A549 (cell line): ENCODE measurements at regions not wholly inside any gene's neighbourhood (a gene's known extent, or its start where the extent isn't known, plus 50 kb on each side); places are given as distances from the start of the nearest gene placed in this dataset.
A peak's percentile ranks its signal among the peaks of the same experiment; 100 is the strongest.

Source experiments
- CHD2 ChIP-seq: fragments of 150-350 bp; IDR thresholded peaks from 2 replicates; pipeline ENCODE4 v1.6.1; 2014; ENCODE audit warnings: low read length; ENCODE audit not compliant: partially characterized antibody
- EP300 ChIP-seq, 2 experiments: fragments of >200 bp; sonication (Bioruptor Twin); formaldehyde crosslinking; IDR thresholded peaks; 2 replicates in 1 of 2; 3 replicates in 1 of 2; pipeline ENCODE4 v1.6.1; 2016 to 2017
- ESRRA ChIP-seq: fragments of 150-350 bp; IDR thresholded peaks from 2 replicates; pipeline ENCODE4 v1.6.1; 2014; ENCODE audit warnings: mild to moderate bottlenecking, low read length, borderline replicate concordance
- KDM1A ChIP-seq: fragments of 200-600 bp; sonication (generic); IDR thresholded peaks from 2 replicates; pipeline ENCODE4 v1.6.1; 2016; ENCODE audit warnings: low read depth, mild to moderate bottlenecking
- POLR2A ChIP-seq: IDR thresholded peaks from 2 replicates; pipeline ENCODE4 v1.6.1; 2012; ENCODE audit warnings: mild to moderate bottlenecking, low read length
- RAD21 ChIP-seq, 2 experiments: fragments of >200 bp in 1 of 2; sonication (Bioruptor Twin) in 1 of 2; formaldehyde crosslinking in 1 of 2; IDR thresholded peaks in 1 of 2; conservative IDR thresholded peaks in 1 of 2; 2 replicates in 1 of 2; 3 replicates in 1 of 2; pipeline ENCODE4 v1.6.1; 2012 to 2018; ENCODE audit warnings: inconsistent platforms in 1 of 2
- SMC3 ChIP-seq: fragments of >200 bp; sonication (Bioruptor Twin); formaldehyde crosslinking; IDR thresholded peaks from 3 replicates; pipeline ENCODE4 v1.6.1; 2018; ENCODE audit warnings: inconsistent platforms
- TF ChIP-seq, protein P1 (sequence below): fragments of 450-650 bp; IDR thresholded peaks from 2 replicates; pipeline ENCODE4 v1.6.1; 2014; ENCODE audit warnings: antibody characterized with exemption
- TF ChIP-seq, protein P2 (sequence below): fragments of >200 bp; sonication (Bioruptor Twin); formaldehyde crosslinking; IDR thresholded peaks from 3 replicates; pipeline ENCODE4 v1.5.1; 2016
- TF ChIP-seq, protein P3 (sequence below): fragments of 200-600 bp; sonication (generic); IDR thresholded peaks from 2 replicates; pipeline ENCODE4 v1.6.1; 2016; ENCODE audit warnings: antibody characterized with exemption, mild to moderate bottlenecking, moderate library complexity
- TF ChIP-seq, protein P4 (sequence below): fragments of >200 bp; sonication (Bioruptor Twin); formaldehyde crosslinking; IDR thresholded peaks from 3 replicates; pipeline ENCODE4 v1.6.1; 2016
- TF ChIP-seq, protein P5 (sequence below): IDR thresholded peaks from 2 replicates; pipeline ENCODE4 v1.6.1; 2012

DNA sequence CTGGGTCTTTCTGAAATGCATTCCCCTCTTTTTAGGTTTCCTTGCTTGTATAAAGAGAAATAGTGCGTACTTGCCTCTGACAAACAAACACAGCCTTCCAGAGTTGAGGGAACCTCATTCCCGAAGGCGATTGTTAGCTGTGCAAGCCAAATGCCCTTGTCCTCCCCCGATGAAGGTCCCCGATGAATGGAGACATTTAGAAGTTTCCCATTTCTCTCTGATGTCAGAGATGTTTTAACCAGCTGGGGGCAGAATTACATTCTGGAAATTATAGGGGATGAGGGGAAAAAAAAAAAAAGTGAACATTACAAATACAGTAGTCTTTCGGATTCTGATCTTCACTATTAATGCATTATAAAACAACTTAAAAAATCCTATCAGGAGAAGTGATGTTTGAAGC lies 366.8 kb downstream of the VRK1 start:
- TF ChIP-seq, protein P1, sequence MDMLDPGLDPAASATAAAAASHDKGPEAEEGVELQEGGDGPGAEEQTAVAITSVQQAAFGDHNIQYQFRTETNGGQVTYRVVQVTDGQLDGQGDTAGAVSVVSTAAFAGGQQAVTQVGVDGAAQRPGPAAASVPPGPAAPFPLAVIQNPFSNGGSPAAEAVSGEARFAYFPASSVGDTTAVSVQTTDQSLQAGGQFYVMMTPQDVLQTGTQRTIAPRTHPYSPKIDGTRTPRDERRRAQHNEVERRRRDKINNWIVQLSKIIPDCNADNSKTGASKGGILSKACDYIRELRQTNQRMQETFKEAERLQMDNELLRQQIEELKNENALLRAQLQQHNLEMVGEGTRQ, result no peak
- TF ChIP-seq RAD21 (conservative IDR thresholded peaks at IDR 0.05 in 1 of 2, IDR thresholded peaks at IDR 0.05 in 1 of 2) (peak in 1 of 2 experiments; percentile 15; a peak in 1 of 5 replicates), POLR2A (no peak), KDM1A (no peak), SMC3 (no peak), CHD2 (no peak), ESRRA (no peak), EP300 (IDR thresholded peaks at IDR 0.05) (no peak)
- TF ChIP-seq, protein P2, sequence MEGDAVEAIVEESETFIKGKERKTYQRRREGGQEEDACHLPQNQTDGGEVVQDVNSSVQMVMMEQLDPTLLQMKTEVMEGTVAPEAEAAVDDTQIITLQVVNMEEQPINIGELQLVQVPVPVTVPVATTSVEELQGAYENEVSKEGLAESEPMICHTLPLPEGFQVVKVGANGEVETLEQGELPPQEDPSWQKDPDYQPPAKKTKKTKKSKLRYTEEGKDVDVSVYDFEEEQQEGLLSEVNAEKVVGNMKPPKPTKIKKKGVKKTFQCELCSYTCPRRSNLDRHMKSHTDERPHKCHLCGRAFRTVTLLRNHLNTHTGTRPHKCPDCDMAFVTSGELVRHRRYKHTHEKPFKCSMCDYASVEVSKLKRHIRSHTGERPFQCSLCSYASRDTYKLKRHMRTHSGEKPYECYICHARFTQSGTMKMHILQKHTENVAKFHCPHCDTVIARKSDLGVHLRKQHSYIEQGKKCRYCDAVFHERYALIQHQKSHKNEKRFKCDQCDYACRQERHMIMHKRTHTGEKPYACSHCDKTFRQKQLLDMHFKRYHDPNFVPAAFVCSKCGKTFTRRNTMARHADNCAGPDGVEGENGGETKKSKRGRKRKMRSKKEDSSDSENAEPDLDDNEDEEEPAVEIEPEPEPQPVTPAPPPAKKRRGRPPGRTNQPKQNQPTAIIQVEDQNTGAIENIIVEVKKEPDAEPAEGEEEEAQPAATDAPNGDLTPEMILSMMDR, result peak; percentile 12; the same call in 1 of the 3 replicates
- TF ChIP-seq, protein P3, sequence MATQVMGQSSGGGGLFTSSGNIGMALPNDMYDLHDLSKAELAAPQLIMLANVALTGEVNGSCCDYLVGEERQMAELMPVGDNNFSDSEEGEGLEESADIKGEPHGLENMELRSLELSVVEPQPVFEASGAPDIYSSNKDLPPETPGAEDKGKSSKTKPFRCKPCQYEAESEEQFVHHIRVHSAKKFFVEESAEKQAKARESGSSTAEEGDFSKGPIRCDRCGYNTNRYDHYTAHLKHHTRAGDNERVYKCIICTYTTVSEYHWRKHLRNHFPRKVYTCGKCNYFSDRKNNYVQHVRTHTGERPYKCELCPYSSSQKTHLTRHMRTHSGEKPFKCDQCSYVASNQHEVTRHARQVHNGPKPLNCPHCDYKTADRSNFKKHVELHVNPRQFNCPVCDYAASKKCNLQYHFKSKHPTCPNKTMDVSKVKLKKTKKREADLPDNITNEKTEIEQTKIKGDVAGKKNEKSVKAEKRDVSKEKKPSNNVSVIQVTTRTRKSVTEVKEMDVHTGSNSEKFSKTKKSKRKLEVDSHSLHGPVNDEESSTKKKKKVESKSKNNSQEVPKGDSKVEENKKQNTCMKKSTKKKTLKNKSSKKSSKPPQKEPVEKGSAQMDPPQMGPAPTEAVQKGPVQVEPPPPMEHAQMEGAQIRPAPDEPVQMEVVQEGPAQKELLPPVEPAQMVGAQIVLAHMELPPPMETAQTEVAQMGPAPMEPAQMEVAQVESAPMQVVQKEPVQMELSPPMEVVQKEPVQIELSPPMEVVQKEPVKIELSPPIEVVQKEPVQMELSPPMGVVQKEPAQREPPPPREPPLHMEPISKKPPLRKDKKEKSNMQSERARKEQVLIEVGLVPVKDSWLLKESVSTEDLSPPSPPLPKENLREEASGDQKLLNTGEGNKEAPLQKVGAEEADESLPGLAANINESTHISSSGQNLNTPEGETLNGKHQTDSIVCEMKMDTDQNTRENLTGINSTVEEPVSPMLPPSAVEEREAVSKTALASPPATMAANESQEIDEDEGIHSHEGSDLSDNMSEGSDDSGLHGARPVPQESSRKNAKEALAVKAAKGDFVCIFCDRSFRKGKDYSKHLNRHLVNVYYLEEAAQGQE, result no peak
- TF ChIP-seq, protein P4, sequence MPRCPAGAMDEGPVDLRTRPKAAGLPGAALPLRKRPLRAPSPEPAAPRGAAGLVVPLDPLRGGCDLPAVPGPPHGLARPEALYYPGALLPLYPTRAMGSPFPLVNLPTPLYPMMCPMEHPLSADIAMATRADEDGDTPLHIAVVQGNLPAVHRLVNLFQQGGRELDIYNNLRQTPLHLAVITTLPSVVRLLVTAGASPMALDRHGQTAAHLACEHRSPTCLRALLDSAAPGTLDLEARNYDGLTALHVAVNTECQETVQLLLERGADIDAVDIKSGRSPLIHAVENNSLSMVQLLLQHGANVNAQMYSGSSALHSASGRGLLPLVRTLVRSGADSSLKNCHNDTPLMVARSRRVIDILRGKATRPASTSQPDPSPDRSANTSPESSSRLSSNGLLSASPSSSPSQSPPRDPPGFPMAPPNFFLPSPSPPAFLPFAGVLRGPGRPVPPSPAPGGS, result no peak
- TF ChIP-seq, protein P5, sequence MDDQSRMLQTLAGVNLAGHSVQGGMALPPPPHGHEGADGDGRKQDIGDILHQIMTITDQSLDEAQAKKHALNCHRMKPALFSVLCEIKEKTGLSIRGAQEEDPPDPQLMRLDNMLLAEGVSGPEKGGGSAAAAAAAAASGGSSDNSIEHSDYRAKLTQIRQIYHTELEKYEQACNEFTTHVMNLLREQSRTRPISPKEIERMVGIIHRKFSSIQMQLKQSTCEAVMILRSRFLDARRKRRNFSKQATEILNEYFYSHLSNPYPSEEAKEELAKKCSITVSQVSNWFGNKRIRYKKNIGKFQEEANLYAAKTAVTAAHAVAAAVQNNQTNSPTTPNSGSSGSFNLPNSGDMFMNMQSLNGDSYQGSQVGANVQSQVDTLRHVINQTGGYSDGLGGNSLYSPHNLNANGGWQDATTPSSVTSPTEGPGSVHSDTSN, result no peak
